ENCODE measurements at regions not wholly inside any gene's neighbourhood (a gene's known extent, or its start where the extent isn't known, plus 50 kb on each side); places are given as distances from the start of the nearest gene placed in this dataset.

DNA sequence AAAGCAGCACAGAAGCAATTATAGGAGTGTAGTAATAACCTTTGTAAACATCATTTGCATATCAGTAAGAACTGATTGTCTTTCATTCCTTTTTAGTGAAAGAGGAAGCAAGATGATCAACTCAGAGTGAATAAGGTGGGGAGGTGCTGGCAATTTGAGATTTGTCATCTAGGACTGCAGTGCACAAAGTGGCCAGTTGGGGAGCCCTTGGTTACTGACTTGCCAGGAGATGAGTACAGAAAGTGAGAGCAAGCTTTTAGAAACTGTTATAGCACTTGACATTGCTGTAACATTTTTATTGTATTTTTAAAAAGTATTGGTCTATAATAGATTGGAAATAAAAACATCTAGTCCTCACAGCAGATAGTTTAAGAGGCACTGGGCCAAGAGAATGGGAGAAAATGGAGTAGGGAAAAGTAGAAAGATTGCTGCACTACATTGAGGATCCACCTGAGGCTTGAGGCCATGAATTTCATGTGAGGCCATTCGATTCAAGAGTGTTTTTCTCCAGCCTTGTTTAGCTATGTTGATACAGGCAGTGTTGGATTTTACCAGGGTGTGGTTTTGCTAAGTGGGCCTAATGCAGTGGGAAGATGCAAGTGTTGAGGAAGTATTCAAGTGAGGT lies 98.2 kb downstream of the SNAPC1 start:
- DNase-seq (ENCODE audit: low read depth, low spot score), result no peak
- H3K9me3 ChIP-seq (ENCODE audit: control insufficient read depth, low read depth, low read length), result no peaks in the 10 kb centered on the region
- no peak overlapping the region for H3K4me3 ChIP-seq (ENCODE audit: control insufficient read depth in 2 of 3, extremely low read depth in 1 of 3, insufficient read depth in 2 of 3, low read depth in 1 of 3, low read length in 3 of 3)
- H3K79me2 ChIP-seq (ENCODE audit: control insufficient read depth, insufficient read depth, low read length), result no peaks in the 10 kb centered on the region
- no peaks in the 10 kb centered on the region for H3K9me1 ChIP-seq (ENCODE audit: control insufficient read depth, extremely low read depth, insufficient read depth, low read length)
- H3K27me3 ChIP-seq (ENCODE audit: control insufficient read depth, extremely low read depth, insufficient read depth, low read length), result peaks cover 5% of the 10 kb centered on the region
- H3K27ac ChIP-seq (ENCODE audit: control insufficient read depth, insufficient read depth, low read length), result no peak overlapping the region
- FAIRE-seq, result peak; percentile 20
- no peaks in the 10 kb centered on the region for H3K4me1 ChIP-seq (ENCODE audit: control insufficient read depth, extremely low read depth, insufficient read depth, low read length)
- H3K4me2 ChIP-seq (ENCODE audit: control insufficient read depth, extremely low read depth, insufficient read depth, low read depth, low read length), result no peak overlapping the region
- dilution Hi-C loops (cut with MboI; ENCODE audit: extremely low pct_ligation_motif_present, low sequenced_read_pairs), result no loop called here
- no peaks in the 10 kb centered on the region for H3K36me3 ChIP-seq (ENCODE audit: control insufficient read depth in 2 of 2, extremely low read depth in 1 of 2, insufficient read depth in 2 of 2, low read length in 2 of 2)
- TF ChIP-seq, protein P1, sequence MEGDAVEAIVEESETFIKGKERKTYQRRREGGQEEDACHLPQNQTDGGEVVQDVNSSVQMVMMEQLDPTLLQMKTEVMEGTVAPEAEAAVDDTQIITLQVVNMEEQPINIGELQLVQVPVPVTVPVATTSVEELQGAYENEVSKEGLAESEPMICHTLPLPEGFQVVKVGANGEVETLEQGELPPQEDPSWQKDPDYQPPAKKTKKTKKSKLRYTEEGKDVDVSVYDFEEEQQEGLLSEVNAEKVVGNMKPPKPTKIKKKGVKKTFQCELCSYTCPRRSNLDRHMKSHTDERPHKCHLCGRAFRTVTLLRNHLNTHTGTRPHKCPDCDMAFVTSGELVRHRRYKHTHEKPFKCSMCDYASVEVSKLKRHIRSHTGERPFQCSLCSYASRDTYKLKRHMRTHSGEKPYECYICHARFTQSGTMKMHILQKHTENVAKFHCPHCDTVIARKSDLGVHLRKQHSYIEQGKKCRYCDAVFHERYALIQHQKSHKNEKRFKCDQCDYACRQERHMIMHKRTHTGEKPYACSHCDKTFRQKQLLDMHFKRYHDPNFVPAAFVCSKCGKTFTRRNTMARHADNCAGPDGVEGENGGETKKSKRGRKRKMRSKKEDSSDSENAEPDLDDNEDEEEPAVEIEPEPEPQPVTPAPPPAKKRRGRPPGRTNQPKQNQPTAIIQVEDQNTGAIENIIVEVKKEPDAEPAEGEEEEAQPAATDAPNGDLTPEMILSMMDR (optimal IDR thresholded peaks at IDR 0.05 in 1 of 3, IDR thresholded peaks at IDR 0.05 in 1 of 3, conservative IDR thresholded peaks at IDR 0.05 in 1 of 3; ENCODE audit: extremely low read depth in 1 of 3, insufficient read depth in 2 of 3, low read length in 3 of 3), result peak; percentile 64 to 85 (median 82)
- no peak for TF ChIP-seq EZH2 (IDR thresholded peaks at IDR 0.05; ENCODE audit: low read length)
- no peak overlapping the region for H2AFZ ChIP-seq (ENCODE audit: control insufficient read depth, low read length)
- H4K20me1 ChIP-seq (ENCODE audit: control insufficient read depth, extremely low read depth, insufficient read depth, low read length), result no peaks in the 10 kb centered on the region
- no peak overlapping the region for H3K9ac ChIP-seq (ENCODE audit: control insufficient read depth, extremely low read depth, insufficient read depth, low read length)

DNA sequence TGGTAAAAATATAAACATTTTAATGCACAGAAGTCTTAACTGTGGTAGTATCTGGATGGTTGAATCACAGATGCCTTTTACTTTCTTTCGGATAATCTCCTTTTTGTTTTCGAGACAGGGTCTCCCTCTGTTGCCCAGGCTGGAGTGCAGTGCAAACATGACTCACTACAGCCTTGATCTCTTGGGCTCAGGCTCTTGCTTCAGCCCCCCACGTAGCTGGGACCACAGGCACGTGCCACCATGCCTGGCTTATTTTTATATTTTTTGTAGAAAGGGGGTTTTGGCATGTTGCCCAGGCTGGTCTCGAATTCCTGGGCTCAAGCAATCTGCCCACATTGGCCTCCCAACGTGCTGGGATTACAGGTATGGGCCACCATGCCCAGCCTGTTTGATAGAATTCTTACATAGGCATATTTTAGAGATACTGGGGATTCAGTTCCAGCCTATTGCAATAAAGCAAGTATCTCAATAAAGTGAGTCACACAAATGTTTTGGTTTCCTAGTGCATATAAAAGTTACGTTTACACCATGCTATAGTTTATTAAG lies 99.2 kb downstream of the SNAPC1 start:
- dilution Hi-C loops (cut with MboI; ENCODE audit: extremely low pct_ligation_motif_present, low sequenced_read_pairs), result no loop called here
- no peaks in the 10 kb centered on the region for H3K27me3 ChIP-seq (ENCODE audit: control insufficient read depth, extremely low read depth, insufficient read depth, low read length)
- H3K4me3 ChIP-seq (ENCODE audit: control insufficient read depth in 2 of 3, extremely low read depth in 1 of 3, insufficient read depth in 2 of 3, low read depth in 1 of 3, low read length in 3 of 3), result no peak overlapping the region
- TF ChIP-seq, protein P1 (optimal IDR thresholded peaks at IDR 0.05 in 1 of 3, IDR thresholded peaks at IDR 0.05 in 1 of 3, conservative IDR thresholded peaks at IDR 0.05 in 1 of 3; ENCODE audit: extremely low read depth in 1 of 3, insufficient read depth in 2 of 3, low read length in 3 of 3), result no peak
- no peak for TF ChIP-seq EZH2 (IDR thresholded peaks at IDR 0.05; ENCODE audit: low read length)
- H3K9me1 ChIP-seq (ENCODE audit: control insufficient read depth, extremely low read depth, insufficient read depth, low read length), result no peaks in the 10 kb centered on the region
- H3K79me2 ChIP-seq (ENCODE audit: control insufficient read depth, insufficient read depth, low read length), result no peaks in the 10 kb centered on the region
- H3K27ac ChIP-seq (ENCODE audit: control insufficient read depth, insufficient read depth, low read length), result no peak overlapping the region
- H4K20me1 ChIP-seq (ENCODE audit: control insufficient read depth, extremely low read depth, insufficient read depth, low read length), result no peaks in the 10 kb centered on the region
- H3K36me3 ChIP-seq (ENCODE audit: control insufficient read depth in 2 of 2, extremely low read depth in 1 of 2, insufficient read depth in 2 of 2, low read length in 2 of 2), result no peaks in the 10 kb centered on the region
- no peak overlapping the region for H3K4me2 ChIP-seq (ENCODE audit: control insufficient read depth, extremely low read depth, insufficient read depth, low read depth, low read length)
- H3K4me1 ChIP-seq (ENCODE audit: control insufficient read depth, extremely low read depth, insufficient read depth, low read length), result no peaks in the 10 kb centered on the region
- no peaks in the 10 kb centered on the region for H3K9me3 ChIP-seq (ENCODE audit: control insufficient read depth, low read depth, low read length)
- no peak overlapping the region for H2AFZ ChIP-seq (ENCODE audit: control insufficient read depth, low read length)
- no peak overlapping the region for H3K9ac ChIP-seq (ENCODE audit: control insufficient read depth, extremely low read depth, insufficient read depth, low read length)
- FAIRE-seq (no peak), DNase-seq (ENCODE audit: low read depth, low spot score) (no peak)

Data from keratinocyte (primary cell).